ENCODE measurements at regions not wholly inside any gene's neighbourhood (a gene's known extent, or its start where the extent isn't known, plus 50 kb on each side); places are given as distances from the start of the nearest gene placed in this dataset.

- intact Hi-C loops (cut with micrococcal nuclease) (no loop called here), dilution Hi-C loops (cut with HindIII; ENCODE audit: low sequenced_read_pairs, unreplicated experiment) (no loop called here), in situ Hi-C loops (cut with MboI; ENCODE audit: low sequenced_read_pairs) (no loop called here)
- no CpG with 5 or more reads among the region's 2 CpGs for WGBS, 2 experiments (ENCODE audit: extremely low coverage in 2 of 2, insufficient read length in 1 of 2)
- no TSS peak for BruUV-seq (replicated peaks)
- Histone ChIP-seq H3K27me3 (ENCODE audit: control insufficient read depth, insufficient read depth, low read length) (no peaks in the 10 kb centered on the region), H3K4me2 (ENCODE audit: low read depth, low read length) (no peak overlapping the region), H3K4ac (ENCODE audit: low read depth, low read length) (peak overlapping the region; percentile 50; the same call in 1 of the 2 replicates), H2BK20ac (ENCODE audit: low read depth, low read length) (peak overlapping the region; percentile 77), H3K9ac (ENCODE audit: low read depth, low read length) (no peak overlapping the region), H3K9me3 (ENCODE audit: control insufficient read depth, insufficient read depth, low read length) (peaks cover 4% of the 10 kb centered on the region; the same call in 1 of the 2 replicates), H3K27ac (ENCODE audit: insufficient read depth, low read length) (peak overlapping the region; percentile 65; the same call in 1 of the 2 replicates), H3K23ac (ENCODE audit: low read depth, low read length) (no peak overlapping the region), H3K56ac (ENCODE audit: extremely low read depth, insufficient read depth, low read length) (peak overlapping the region; percentile 7; the same call in 1 of the 2 replicates), H3K4me1 (ENCODE audit: control insufficient read depth, insufficient read depth, low read length) (peaks cover 28% of the 10 kb centered on the region), H2AK5ac (ENCODE audit: low read depth, low read length) (peak overlapping the region; percentile 74; the same call in 1 of the 2 replicates), H3K4me3 (ENCODE audit: insufficient read depth, low read depth, low read length) (no peak overlapping the region), H4K20me1 (ENCODE audit: insufficient read depth, low read length) (no peaks in the 10 kb centered on the region), H4K5ac (ENCODE audit: low read depth, low read length) (peak overlapping the region; percentile 75; the same call in 1 of the 2 replicates), H2BK5ac (ENCODE audit: low read depth, low read length, poor library complexity, severe bottlenecking) (peak overlapping the region; percentile 87), H3K14ac (replicated peaks; ENCODE audit: low read depth, low read length) (no peak overlapping the region), H3K79me1 (ENCODE audit: low read depth in 1 of 2, low read length in 2 of 2) (no peaks in the 10 kb centered on the region), H3K18ac (ENCODE audit: low read depth, low read length) (peak overlapping the region; percentile 91; the same call in 1 of the 2 replicates), H2BK120ac (ENCODE audit: low read depth, low read length) (peak overlapping the region; percentile 75), H2AFZ (replicated peaks; ENCODE audit: low read length, poor library complexity) (no peak overlapping the region), H4K8ac (ENCODE audit: low read depth in 2 of 2, low read length in 2 of 2) (peak overlapping the region in 1 of 2 experiments; percentile 65; a peak in 1 of 4 replicates), H2BK15ac (ENCODE audit: low read depth, low read length) (peak overlapping the region; percentile 67; the same call in 1 of the 3 replicates), H2AK9ac (replicated peaks; ENCODE audit: low read depth, low read length, poor library complexity) (no peak overlapping the region), H3K9me1 (ENCODE audit: insufficient read depth, low read length) (peaks cover 13% of the 10 kb centered on the region), H4K91ac (ENCODE audit: insufficient read depth, low read depth, low read length) (peak overlapping the region; percentile 67), H3K36me3 (ENCODE audit: control insufficient read depth, insufficient read depth, low read length) (no peaks in the 10 kb centered on the region)
- no peak for DNase-seq
- no peak for ATAC-seq (ENCODE audit: low read depth)
- no peak for TF ChIP-seq CEBPB (IDR thresholded peaks at IDR 0.05; ENCODE audit: low read depth, low read length)
- TF ChIP-seq USF2 (IDR thresholded peaks at IDR 0.05; ENCODE audit: low read depth, low read length) = no peak
- TF ChIP-seq POLR2A (IDR thresholded peaks at IDR 0.05; ENCODE audit: low read depth, low read length) = no peak
- no peak for TF ChIP-seq RAD21 (IDR thresholded peaks at IDR 0.05; ENCODE audit: low read length)
- no peak for TF ChIP-seq FOS (IDR thresholded peaks at IDR 0.05; ENCODE audit: low read depth, low read length)
- TF ChIP-seq MAZ (IDR thresholded peaks at IDR 0.05; ENCODE audit: borderline replicate concordance, low read depth, low read length) = no peak
- TF ChIP-seq MAFK (IDR thresholded peaks at IDR 0.05; ENCODE audit: low read depth, low read length) = no peak
- TF ChIP-seq NFE2L2 (IDR thresholded peaks at IDR 0.05; ENCODE audit: low read depth, low read length) = no peak
- TF ChIP-seq RFX5 (IDR thresholded peaks at IDR 0.05; ENCODE audit: low read depth, low read length) = no peak
- no peak for TF ChIP-seq SMC3 (IDR thresholded peaks at IDR 0.05; ENCODE audit: low read depth, low read length)
- TF ChIP-seq BHLHE40 (IDR thresholded peaks at IDR 0.05; ENCODE audit: low read depth, low read length) = no peak
- TF ChIP-seq ELK1 (IDR thresholded peaks at IDR 0.05; ENCODE audit: borderline replicate concordance, low read depth, low read length) = no peak
- no peak for TF ChIP-seq MXI1 (IDR thresholded peaks at IDR 0.05; ENCODE audit: borderline replicate concordance, low read depth, low read length)
- TF ChIP-seq CTCF (conservative IDR thresholded peaks at IDR 0.05; ENCODE audit: low read depth, low read length) = no peak
- TF ChIP-seq CHD1 (IDR thresholded peaks at IDR 0.05; ENCODE audit: low read depth, low read length) = no peak
- no peak for TF ChIP-seq RCOR1 (IDR thresholded peaks at IDR 0.05; ENCODE audit: insufficient replicate concordance, low read length)
- POLR2A ChIA-PET (ENCODE audit: unreplicated experiment) = no interaction called here
- CTCF ChIA-PET = interaction anchor here (1.3 kb wide), 1 partner anchor 28 kb away, joined by 3 read pairs; no protein-coding TSS in a partner anchor
Observed at GRCh38 chr7:47152307-47152706, 429.6 kb downstream of the TNS3 start.

Measured in IMR-90 (cell line).